Keratinocyte (primary cell): ENCODE measurements at regions not wholly inside any gene's neighbourhood (a gene's known extent, or its start where the extent isn't known, plus 50 kb on each side); places are given as distances from the start of the nearest gene placed in this dataset.

ENCODE experiments used
- EZH2 ChIP-seq: IDR thresholded peaks from one replicate; pipeline ENCODE4 v1.6.1; 2012; ENCODE audit warnings: inconsistent platforms, mild to moderate bottlenecking, low read length, moderate library complexity
- TF ChIP-seq, protein P1 (sequence below), 3 experiments: IDR thresholded peaks in 1 of 3; conservative IDR thresholded peaks in 1 of 3; optimal IDR thresholded peaks in 1 of 3; 2 replicates in 2 of 3; 3 replicates in 1 of 3; pipeline versions ENCODE3 to v1.5.1; 2011; ENCODE audit warnings: low read length in 3 of 3, mild to moderate bottlenecking in 3 of 3, moderate library complexity in 2 of 3, control low read depth in 1 of 3, inconsistent platforms in 1 of 3; ENCODE audit not compliant: insufficient read depth in 2 of 3; ENCODE audit errors: extremely low read depth in 1 of 3

DNA sequence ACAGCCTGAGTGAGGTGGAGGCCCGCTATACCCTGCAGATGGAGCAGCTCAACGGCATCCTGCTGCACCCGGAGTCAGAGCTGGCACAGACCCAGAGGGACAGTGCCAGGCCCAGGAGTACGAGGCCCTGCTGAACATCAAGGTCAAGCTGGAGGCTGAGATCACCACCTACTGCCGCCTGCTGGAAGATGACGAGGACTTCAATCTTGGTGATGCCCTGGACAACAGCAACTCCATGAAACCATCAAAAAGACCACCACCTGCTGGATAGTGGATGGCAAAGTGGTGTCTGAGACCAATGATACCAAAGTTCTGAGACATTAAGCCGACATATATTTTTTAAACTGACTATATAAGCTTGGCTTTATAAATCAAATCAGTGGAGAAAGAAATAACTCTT, 73.3 kb upstream of the HHIP start:
- TF ChIP-seq, protein P1, sequence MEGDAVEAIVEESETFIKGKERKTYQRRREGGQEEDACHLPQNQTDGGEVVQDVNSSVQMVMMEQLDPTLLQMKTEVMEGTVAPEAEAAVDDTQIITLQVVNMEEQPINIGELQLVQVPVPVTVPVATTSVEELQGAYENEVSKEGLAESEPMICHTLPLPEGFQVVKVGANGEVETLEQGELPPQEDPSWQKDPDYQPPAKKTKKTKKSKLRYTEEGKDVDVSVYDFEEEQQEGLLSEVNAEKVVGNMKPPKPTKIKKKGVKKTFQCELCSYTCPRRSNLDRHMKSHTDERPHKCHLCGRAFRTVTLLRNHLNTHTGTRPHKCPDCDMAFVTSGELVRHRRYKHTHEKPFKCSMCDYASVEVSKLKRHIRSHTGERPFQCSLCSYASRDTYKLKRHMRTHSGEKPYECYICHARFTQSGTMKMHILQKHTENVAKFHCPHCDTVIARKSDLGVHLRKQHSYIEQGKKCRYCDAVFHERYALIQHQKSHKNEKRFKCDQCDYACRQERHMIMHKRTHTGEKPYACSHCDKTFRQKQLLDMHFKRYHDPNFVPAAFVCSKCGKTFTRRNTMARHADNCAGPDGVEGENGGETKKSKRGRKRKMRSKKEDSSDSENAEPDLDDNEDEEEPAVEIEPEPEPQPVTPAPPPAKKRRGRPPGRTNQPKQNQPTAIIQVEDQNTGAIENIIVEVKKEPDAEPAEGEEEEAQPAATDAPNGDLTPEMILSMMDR (optimal IDR thresholded peaks at IDR 0.05 in 1 of 3, IDR thresholded peaks at IDR 0.05 in 1 of 3, conservative IDR thresholded peaks at IDR 0.05 in 1 of 3; ENCODE audit: extremely low read depth in 1 of 3, insufficient read depth in 2 of 3, low read length in 3 of 3): no peak
- no peak for TF ChIP-seq EZH2
